SJCRH30 (cell line): ENCODE measurements at regions not wholly inside any gene's neighbourhood (a gene's known extent, or its start where the extent isn't known, plus 50 kb on each side); places are given as distances from the start of the nearest gene placed in this dataset.
A peak's percentile ranks its signal among the peaks of the same experiment; 100 is the strongest.

Source experiments
- DNase-seq, 2 experiments: peaks; one replicate each; pipeline ENCODE4 v3.0.0-alpha.2; 2015 to 2020
- H3K27ac ChIP-seq: fragments of 250-450 bp; sonication (Bioruptor Pico); 2 replicates; pipeline ENCODE4 v1.5.1; 2020; ENCODE audit warnings: mild to moderate bottlenecking, moderate library complexity
- H3K27me3 ChIP-seq: fragments of 250-450 bp; sonication (Bioruptor Pico); 2 replicates; pipeline ENCODE4 v1.5.1; 2020; ENCODE audit warnings: mild to moderate bottlenecking, moderate library complexity
- H3K36me3 ChIP-seq: fragments of 250-450 bp; sonication (Bioruptor Pico); 2 replicates; pipeline ENCODE4 v1.5.1; 2020; ENCODE audit warnings: mild to moderate bottlenecking, moderate library complexity
- H3K4me1 ChIP-seq: fragments of 250-450 bp; sonication (Bioruptor Pico); 2 replicates; pipeline ENCODE4 v1.5.1; 2020; ENCODE audit warnings: mild to moderate bottlenecking, moderate library complexity
- H3K4me3 ChIP-seq: fragments of 250-450 bp; sonication (Bioruptor Pico); 2 replicates; pipeline ENCODE4 v1.5.1; 2020; ENCODE audit warnings: mild to moderate bottlenecking, moderate library complexity
- H3K9me3 ChIP-seq: fragments of 250-450 bp; sonication (Bioruptor Pico); replicated peaks from 2 replicates; pipeline ENCODE4 v1.5.1; 2020; ENCODE audit warnings: mild to moderate bottlenecking, moderate library complexity

DNA sequence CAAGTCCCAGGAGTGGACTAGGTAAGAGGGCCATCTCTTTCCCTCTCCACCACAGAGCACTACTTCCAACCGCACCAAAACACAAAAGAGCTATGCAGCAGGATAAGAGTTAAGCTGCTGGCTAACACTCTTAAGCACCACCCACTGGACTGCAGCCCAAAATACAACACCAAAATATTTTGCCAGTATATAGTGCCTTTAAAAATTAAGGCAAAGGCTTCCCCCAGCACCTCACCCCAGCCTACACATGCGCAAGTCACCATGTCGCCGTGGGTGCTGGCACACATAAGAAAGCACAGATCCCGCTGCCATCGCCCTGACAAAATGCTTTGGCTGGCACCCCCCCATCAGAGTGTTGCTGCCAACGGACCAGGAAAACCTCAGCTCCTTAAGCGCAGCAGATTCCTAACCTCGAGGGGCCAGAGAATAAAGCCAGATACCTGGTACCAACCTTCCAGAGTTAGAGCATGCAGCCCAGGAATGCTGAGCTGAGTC, 608.3 kb downstream of the PCDH17 start:
- no peaks in the 10 kb centered on the region for H3K4me1 ChIP-seq
- H3K27ac ChIP-seq, result no peak overlapping the region
- no peak for DNase-seq
- no peak overlapping the region for H3K4me3 ChIP-seq
- no peaks in the 10 kb centered on the region for H3K9me3 ChIP-seq
- no peaks in the 10 kb centered on the region for H3K36me3 ChIP-seq
- no peaks in the 10 kb centered on the region; the same call in 1 of the 2 replicates for H3K27me3 ChIP-seq

DNA sequence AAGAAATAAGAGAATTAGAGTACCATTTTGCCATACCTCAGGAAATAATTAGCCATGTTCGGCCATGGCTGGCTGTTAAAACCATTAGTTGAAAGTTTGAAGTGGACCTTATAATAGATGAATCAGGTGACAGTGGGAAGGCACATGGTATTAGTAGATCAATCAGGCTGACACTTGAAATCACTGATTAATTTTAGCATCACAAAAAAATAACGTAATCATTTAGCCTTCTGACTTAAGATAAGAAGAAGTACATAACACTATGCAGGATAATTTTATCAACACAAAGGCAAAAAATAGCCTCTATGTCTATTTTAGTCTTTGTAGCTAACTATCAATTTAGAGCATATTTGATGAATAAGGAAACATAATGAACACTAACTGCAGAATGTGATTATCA, 615.5 kb downstream of the PCDH17 start:
- H3K4me3 ChIP-seq, result no peak overlapping the region
- H3K4me1 ChIP-seq, result no peaks in the 10 kb centered on the region
- H3K27me3 ChIP-seq, result no peaks in the 10 kb centered on the region; the same call in 1 of the 2 replicates
- no peak overlapping the region for H3K27ac ChIP-seq
- H3K9me3 ChIP-seq, result no peaks in the 10 kb centered on the region
- no peak for DNase-seq
- H3K36me3 ChIP-seq, result no peaks in the 10 kb centered on the region

DNA sequence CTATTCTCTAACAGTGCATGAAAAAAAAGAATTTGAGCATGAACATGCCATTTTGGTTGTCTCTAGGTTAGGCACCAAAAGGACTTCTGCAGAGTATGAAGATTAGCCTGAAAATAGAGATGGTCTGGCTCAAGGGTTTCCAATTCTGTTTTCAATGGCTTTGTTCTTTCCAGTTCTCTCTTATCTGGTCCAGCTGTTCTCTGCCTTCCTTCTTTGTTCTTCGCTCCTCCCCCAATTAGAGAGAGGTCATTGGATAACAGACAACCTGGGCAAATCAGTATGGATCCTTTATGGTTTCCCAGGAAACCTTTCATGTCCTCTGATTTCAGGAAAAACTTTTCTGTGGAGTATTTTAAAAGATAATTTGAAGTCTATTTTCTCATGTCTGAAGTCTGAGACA, 623.4 kb downstream of the PCDH17 start:
- peak in 1 of 2 experiments; percentile 17 for DNase-seq
- H3K9me3 ChIP-seq, result no peaks in the 10 kb centered on the region
- no peak overlapping the region for H3K4me3 ChIP-seq
- H3K27me3 ChIP-seq, result no peaks in the 10 kb centered on the region
- H3K27ac ChIP-seq, result no peak overlapping the region
- no peaks in the 10 kb centered on the region for H3K4me1 ChIP-seq
- no peaks in the 10 kb centered on the region for H3K36me3 ChIP-seq

DNA sequence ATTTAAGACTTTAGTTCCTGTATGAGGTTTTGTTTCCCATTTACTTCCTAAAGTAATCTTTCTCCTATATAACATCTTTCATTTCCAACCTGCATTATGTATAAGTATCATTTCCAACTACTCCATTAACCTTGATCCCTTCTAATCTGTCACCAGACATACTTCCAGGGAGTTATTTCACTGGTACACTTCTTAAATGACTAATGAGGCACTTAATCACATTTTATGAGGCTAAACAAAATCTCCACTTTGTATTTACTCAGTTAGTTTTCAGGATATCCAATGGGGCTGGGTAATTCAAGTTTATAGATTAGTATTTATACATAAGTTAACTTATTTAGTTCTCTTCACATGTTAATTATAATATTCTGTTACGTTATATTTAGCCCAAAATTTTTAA, 634.7 kb downstream of the PCDH17 start:
- H3K4me3 ChIP-seq, result no peak overlapping the region
- no peaks in the 10 kb centered on the region for H3K36me3 ChIP-seq
- no peak for DNase-seq

DNA sequence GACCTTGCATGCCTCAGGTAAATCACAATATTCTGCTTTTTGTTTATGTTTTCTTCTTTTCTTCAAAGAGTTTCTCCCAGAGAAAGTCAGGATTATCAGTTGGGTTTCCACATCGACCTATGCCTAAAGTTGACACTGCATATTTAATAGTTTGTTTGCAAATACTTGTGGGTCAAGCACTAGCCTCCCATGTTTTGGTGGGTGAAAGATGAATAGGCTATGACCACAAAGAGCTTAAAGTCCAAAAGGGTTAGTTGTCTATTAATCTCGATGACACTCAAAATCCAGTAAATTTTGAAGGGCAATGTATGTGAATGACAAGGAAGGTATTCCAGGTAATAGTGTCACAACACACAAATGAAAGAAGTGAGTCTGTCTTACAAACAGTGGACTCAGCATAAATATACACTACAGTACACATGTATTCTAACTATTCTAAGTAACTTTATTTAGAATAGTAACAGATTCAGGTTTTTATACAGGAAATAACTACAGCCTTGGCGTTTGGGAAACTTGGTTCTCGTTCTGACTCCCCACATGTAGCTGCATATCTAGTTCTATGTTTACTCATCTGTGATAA, 667.1 kb downstream of the PCDH17 start:
- H3K4me1 ChIP-seq, result no peaks in the 10 kb centered on the region
- no peak for DNase-seq
- no peaks in the 10 kb centered on the region for H3K27me3 ChIP-seq
- H3K27ac ChIP-seq, result no peak overlapping the region
- H3K4me3 ChIP-seq, result no peak overlapping the region
- no peaks in the 10 kb centered on the region for H3K9me3 ChIP-seq
- no peaks in the 10 kb centered on the region for H3K36me3 ChIP-seq

More for the DNA sequence above, 634.7 kb downstream of the PCDH17 start:
- H3K9me3 ChIP-seq, result no peaks in the 10 kb centered on the region
- H3K27me3 ChIP-seq, result no peaks in the 10 kb centered on the region
- H3K4me1 ChIP-seq, result no peaks in the 10 kb centered on the region
- H3K27ac ChIP-seq, result no peak overlapping the region

DNA sequence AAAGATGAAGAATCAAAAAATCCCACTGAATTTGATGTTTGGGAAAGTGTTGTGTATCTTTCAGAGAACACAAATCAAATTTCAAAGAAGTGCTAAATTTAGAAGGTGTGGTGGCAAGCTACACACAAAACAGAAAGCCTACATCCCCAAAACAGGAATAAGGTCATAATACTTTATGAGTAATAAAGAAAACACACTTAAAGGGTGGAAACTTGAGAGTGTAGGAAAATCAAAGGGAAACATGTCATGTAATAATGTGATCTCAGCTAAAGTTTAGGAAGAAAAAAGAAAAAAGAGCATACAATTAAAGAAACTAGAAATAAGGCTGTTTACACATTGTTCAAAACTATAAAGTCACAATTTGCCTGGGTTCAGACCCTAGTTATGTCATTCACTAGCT, 668.7 kb downstream of the PCDH17 start:
- Histone ChIP-seq H3K4me3 (no peak overlapping the region), H3K9me3 (no peaks in the 10 kb centered on the region), H3K27me3 (no peaks in the 10 kb centered on the region), H3K36me3 (no peaks in the 10 kb centered on the region), H3K27ac (no peak overlapping the region), H3K4me1 (no peaks in the 10 kb centered on the region)
- no peak for DNase-seq

DNA sequence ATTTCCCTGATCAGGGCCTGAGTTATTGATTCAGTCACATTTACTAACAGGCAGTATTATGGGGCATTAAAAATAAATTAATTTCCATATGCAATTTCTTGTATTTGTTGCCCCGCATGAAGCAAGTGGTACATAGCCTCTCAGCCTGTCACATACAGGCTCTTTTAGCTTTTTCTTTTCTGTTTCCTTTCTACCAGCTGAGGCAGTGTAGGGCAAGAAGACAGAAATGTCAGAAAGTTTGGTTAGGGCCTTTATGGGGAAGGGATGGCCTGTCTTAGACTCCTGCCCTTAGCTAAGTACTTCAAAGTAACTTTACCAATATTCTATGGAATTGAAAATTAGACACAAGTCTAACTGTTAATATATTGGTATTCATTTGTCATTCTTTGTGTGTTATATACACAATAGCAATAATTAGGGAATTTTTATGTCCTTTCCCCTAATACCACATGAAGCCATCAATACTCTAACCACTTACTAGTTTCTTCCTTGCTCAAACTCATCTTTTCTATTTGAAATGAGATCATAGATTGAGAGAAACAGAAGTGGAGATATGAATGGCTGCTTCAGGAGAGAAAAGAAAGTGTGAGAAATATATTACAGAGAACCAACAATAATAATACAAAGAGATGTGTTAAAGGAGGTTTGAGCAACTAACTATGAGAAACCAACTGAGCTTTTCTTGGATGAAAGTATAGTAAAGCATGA, 669.6 kb downstream of the PCDH17 start:
- DNase-seq, result no peak
- Histone ChIP-seq H3K27me3 (no peaks in the 10 kb centered on the region), H3K27ac (no peak overlapping the region), H3K4me1 (no peaks in the 10 kb centered on the region), H3K9me3 (no peaks in the 10 kb centered on the region), H3K36me3 (no peaks in the 10 kb centered on the region), H3K4me3 (no peak overlapping the region)

DNA sequence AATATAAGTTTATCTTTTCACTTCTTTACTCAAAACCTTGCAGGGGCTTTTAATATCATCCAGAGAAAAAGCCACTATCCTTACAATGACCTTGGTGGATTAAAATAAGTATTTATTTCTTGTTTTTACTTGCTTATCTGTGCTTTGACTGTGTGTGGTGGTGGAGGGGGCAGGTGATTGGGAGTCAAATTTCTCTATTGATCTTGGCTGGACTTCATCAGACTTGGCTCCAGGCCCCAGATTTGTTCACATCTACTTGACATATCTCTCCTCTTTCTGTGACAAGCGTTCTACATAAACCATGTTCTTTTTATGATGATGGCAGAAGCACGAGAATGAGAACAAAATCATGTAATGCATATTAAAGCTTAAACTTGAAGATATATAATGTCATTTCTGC, 670.8 kb downstream of the PCDH17 start:
- no peak overlapping the region for H3K27ac ChIP-seq
- no peaks in the 10 kb centered on the region for H3K4me1 ChIP-seq
- H3K4me3 ChIP-seq, result no peak overlapping the region
- no peaks in the 10 kb centered on the region for H3K9me3 ChIP-seq
- no peaks in the 10 kb centered on the region for H3K27me3 ChIP-seq
- no peaks in the 10 kb centered on the region for H3K36me3 ChIP-seq
- DNase-seq, result no peak

DNA sequence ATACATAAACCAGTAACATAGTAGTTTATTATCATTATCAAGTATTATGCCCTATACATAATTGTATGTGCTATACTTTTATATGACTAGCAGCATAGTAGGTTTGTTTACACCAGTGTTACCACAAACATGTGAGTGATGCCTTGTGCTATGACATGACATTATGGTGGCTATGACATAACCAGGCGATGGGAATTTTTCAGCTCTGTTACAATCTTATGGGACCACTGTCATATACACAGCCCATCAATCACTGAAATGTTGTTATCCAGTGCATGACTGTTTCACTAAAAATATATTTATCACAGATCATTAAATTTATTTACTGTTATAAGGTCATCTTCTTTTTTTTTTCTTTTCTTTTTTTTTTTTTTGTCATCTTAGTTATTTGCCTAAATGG, 674.5 kb downstream of the PCDH17 start:
- H3K9me3 ChIP-seq, result no peaks in the 10 kb centered on the region
- H3K36me3 ChIP-seq, result no peaks in the 10 kb centered on the region
- no peaks in the 10 kb centered on the region for H3K4me1 ChIP-seq
- H3K27ac ChIP-seq, result no peak overlapping the region
- no peaks in the 10 kb centered on the region for H3K27me3 ChIP-seq
- no peak for DNase-seq
- no peak overlapping the region for H3K4me3 ChIP-seq

DNA sequence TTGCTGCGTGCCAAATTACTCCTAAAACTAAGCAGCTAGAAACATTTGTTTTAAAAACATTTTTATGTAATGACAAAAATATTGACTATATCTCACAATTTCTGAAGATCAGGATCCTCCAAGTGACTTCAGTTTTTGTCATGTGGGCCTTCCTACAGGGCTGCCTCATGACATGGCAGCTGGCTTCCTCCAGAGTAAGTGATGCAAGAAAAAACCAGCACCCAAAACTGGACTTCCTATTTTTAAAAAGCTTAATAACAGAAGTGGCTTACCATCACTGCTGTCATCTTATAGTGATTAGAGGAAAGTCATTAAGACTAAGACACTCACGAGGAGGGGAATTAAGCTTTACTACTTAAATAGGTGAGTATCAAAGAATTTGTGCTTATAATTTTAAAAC, 681.7 kb downstream of the PCDH17 start:
- no peak for DNase-seq
- Histone ChIP-seq H3K4me3 (no peak overlapping the region), H3K4me1 (no peaks in the 10 kb centered on the region), H3K36me3 (no peaks in the 10 kb centered on the region), H3K27me3 (no peaks in the 10 kb centered on the region), H3K9me3 (no peaks in the 10 kb centered on the region), H3K27ac (no peak overlapping the region)

DNA sequence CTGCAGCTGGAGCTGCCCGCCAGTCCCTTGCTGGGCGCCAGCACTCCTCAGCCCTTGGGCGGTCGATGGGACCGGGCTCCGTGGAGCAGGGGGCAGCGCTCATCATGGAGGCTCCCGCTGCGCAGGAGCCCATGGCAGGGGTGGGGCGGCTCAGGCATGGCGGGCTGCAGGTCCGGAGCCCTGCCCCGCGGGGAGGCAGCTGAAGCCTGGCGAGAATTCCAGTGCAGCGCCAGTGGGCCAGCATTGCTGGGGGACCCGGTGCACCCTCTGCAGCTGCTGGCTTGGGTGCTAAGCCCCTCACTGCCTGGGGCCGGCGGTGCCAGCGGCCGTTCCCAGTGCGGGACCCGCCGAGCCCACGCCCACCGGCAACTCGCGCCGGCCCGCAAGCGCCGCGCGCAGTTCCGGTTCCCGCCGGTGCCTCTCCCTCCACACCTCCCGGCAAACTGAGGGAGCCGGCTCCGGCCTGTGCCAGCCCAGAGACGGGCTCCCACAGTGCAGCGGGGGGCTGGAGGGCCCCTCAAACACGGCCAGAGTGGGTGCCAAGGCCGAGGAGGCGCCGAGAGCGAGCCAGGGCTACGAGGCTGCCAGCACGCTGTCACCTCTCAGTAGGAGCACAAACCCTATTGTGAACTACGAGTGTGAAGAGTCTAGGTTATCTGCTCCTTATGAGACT, 687.1 kb downstream of the PCDH17 start:
- no peak for DNase-seq
- Histone ChIP-seq H3K36me3 (no peaks in the 10 kb centered on the region), H3K4me1 (0 out of 2 replicates have a peak, but pooled peaks cover 2% of the 10 kb centered on the region), H3K4me3 (no peak overlapping the region), H3K9me3 (no peaks in the 10 kb centered on the region), H3K27me3 (no peaks in the 10 kb centered on the region), H3K27ac (no peak overlapping the region)

DNA sequence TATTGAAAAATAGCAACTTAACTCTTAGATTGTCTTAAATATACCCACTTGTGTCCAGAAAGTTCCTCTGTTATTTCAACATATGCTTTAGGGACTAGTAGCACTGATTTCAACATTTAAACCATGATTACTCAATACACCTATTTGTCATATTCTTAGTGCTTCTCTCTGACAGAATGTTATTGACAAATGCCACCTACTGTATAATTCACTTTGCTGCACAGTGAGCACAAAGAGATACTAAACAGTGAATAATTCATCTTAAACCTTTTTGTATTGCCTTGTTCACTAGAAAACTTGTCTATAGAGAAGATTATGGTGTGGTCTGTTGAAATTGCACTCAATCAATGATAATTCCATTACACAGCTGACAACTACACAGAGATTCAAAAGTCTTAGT, 692.6 kb downstream of the PCDH17 start:
- Histone ChIP-seq H3K4me3 (no peak overlapping the region), H3K27me3 (no peaks in the 10 kb centered on the region), H3K36me3 (no peaks in the 10 kb centered on the region), H3K27ac (no peak overlapping the region), H3K9me3 (no peaks in the 10 kb centered on the region), H3K4me1 (0 out of 2 replicates have a peak, but pooled peaks cover 2% of the 10 kb centered on the region)
- DNase-seq, result no peak

DNA sequence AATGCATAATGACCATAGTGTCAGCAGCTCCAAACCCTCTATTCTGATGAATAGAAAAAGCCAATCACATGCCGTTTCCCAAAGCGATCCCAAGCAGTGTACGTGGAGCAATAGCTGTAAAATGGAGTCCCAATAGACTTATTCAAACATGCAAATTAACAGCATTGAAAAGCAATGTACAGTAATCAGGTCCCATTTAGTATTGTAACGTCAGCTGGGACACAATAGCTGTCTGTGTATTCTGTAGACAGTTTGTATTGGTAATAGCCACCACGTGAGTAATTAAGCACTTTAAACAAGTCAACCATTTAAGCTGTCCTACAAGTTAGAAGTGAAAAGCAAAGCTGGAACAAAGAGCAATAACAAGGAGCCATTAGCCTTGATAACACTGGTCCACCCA, 698.2 kb downstream of the PCDH17 start:
- Histone ChIP-seq H3K4me1 (no peaks in the 10 kb centered on the region), H3K9me3 (no peaks in the 10 kb centered on the region), H3K4me3 (no peak overlapping the region), H3K27me3 (no peaks in the 10 kb centered on the region), H3K36me3 (no peaks in the 10 kb centered on the region), H3K27ac (no peak overlapping the region)
- no peak for DNase-seq

DNA sequence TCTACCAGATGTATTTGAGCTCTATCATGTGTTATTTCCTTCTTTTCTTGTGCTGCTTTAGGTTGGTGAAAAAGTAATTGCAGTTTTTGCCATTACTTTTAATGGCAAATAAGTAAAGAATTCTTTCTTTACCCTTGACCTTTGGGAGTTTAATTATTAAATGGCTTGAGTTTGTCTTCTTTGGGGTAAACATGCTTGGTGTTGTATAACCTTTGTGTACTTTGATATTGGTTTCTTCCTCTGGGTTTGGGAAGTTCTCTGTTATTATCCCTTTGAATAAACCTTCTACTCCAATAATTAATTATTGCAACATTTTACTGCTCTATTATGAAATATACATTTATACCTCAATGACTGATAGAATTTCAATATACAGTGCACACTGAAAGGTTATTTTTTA, 709.4 kb downstream of the PCDH17 start:
- Histone ChIP-seq H3K9me3 (no peaks in the 10 kb centered on the region), H3K27me3 (no peaks in the 10 kb centered on the region), H3K4me3 (no peak overlapping the region), H3K36me3 (no peaks in the 10 kb centered on the region), H3K27ac (no peak overlapping the region), H3K4me1 (no peaks in the 10 kb centered on the region)
- no peak for DNase-seq

DNA sequence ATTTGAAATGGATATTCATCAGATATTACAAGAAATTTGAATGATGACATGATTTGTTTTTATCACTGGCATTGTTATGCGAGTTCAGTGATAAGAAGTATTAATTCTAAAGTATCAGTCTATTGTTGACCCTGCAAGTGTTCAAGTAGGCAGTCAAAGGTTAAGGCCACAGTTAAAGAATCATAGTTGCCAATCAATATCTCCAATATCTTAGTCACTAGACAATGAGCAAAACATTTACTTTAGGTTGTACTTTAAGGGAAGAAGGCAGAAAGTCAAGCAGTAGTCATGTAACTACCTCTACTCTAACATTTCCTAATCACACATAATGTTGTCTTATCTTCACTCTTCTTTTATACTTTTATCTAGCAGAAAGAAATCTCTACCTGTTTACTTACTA, 709.8 kb downstream of the PCDH17 start:
- Histone ChIP-seq H3K9me3 (no peaks in the 10 kb centered on the region), H3K4me3 (no peak overlapping the region), H3K27ac (no peak overlapping the region), H3K36me3 (no peaks in the 10 kb centered on the region), H3K4me1 (no peaks in the 10 kb centered on the region), H3K27me3 (no peaks in the 10 kb centered on the region)
- no peak for DNase-seq
